Stimulated activated memory B cell treated with anti-CD40 and anti-IgM and Interleukin-4, amounts not matched to agents 10 μg/mL and 1 μg/mL and 100 μg/mL, for 72 hours (primary cell): ENCODE measurements at regions not wholly inside any gene's neighbourhood (a gene's known extent, or its start where the extent isn't known, plus 50 kb on each side); places are given as distances from the start of the nearest gene placed in this dataset.

ENCODE experiments used
- ATAC-seq: fragments of 150-1000 bp; cut with Tn5 transposase; 2 replicates; pipeline ENCODE4 v1.10.0; 2021
- H3K27ac Mint-ChIP-seq: one replicate; pipeline ENCODE4 v1.8.0; 2022; ENCODE audit warnings: mild to moderate bottlenecking, mixed read lengths
- H3K27me3 Mint-ChIP-seq: one replicate; pipeline ENCODE4 v1.8.0; 2022; ENCODE audit warnings: mixed read lengths
- H3K36me3 Mint-ChIP-seq: one replicate; pipeline ENCODE4 v1.8.0; 2022; ENCODE audit warnings: mixed read lengths
- H3K4me1 Mint-ChIP-seq: one replicate; pipeline ENCODE4 v1.8.0; 2022; ENCODE audit warnings: mixed read lengths
- H3K4me3 Mint-ChIP-seq: one replicate; pipeline ENCODE4 v1.8.0; 2022; ENCODE audit warnings: mild to moderate bottlenecking, moderate library complexity, mixed read lengths
- H3K9me3 Mint-ChIP-seq: one replicate; pipeline ENCODE4 v1.8.0; 2022; ENCODE audit warnings: mixed read lengths

DNA sequence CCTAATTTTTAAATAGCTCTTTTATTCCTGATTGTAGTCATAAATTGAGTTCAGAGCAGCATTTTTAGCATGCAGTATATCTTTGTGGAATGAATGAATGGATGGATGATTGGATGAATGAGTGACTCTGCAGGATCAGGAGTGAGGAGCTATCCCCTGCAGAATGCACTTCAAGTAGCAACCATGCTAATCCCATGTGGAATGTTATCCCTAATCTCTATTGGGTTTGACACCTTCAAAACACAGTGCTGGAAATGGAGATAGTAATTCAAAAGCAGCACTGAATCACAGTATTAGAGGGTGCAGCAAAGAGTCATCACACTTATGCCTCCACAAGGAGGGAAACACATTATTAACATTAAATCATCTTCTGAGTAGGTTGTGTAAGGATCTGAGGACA lies 501.9 kb downstream of the SHISA9 start:
- H3K4me3 Mint-ChIP-seq: no peak overlapping the region
- H3K27me3 Mint-ChIP-seq: no peaks in the 10 kb centered on the region
- peaks cover 8% of the 10 kb centered on the region for H3K9me3 Mint-ChIP-seq
- ATAC-seq: no peak
- no peaks in the 10 kb centered on the region for H3K4me1 Mint-ChIP-seq
- no peak overlapping the region for H3K27ac Mint-ChIP-seq
- H3K36me3 Mint-ChIP-seq: no peaks in the 10 kb centered on the region

DNA sequence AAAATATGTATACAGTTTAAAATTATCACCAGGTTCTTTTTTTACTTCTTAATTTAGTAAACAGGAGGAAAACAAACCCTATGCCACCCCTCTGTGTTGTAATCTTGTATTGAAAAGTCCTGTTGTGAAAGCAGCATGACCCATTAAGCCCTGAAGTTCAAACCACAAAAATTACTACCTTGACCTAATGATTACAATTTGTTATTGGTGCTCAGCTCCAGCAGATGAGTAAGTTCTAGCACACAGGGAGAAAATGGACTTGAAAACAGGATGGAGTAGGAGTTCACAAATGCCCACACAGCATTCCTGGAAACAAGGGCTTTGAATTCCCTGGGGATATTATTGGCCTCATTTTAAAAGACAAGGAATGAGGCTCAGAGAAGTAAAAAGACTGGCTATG lies 505.8 kb upstream of the ERCC4 start:
- Mint-ChIP-seq H3K36me3 (no peaks in the 10 kb centered on the region), H3K4me1 (no peaks in the 10 kb centered on the region), H3K27me3 (peaks cover 9% of the 10 kb centered on the region), H3K27ac (no peak overlapping the region), H3K4me3 (no peak overlapping the region), H3K9me3 (peaks cover 6% of the 10 kb centered on the region)
- no peak for ATAC-seq

DNA sequence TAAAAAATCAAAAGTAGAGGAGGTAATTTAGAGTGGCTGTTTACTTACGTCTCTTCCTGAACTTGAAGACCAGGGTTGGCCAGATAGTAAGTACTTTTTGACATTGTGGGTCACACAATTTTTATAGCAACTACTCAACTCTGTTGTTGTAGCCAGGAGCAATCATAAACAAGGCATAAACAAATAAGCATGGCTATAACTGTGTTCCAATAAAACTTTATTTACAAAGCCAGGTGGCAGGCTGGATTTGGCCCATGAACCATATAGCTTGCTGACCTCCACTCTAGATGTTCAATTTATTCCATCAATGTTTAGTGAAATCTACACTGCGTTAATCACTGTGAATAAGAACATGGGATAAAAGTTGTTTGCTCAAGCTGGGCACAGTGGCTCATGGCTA lies 500.4 kb upstream of the ERCC4 start:
- ATAC-seq: no peak
- H3K36me3 Mint-ChIP-seq: no peaks in the 10 kb centered on the region
- no peaks in the 10 kb centered on the region for H3K27me3 Mint-ChIP-seq

GRCh38 chr16:13421726-13422125 lies 498.2 kb upstream of the ERCC4 start:
- Mint-ChIP-seq H3K36me3 (no peaks in the 10 kb centered on the region), H3K27me3 (no peaks in the 10 kb centered on the region), H3K27ac (no peak overlapping the region), H3K4me1 (no peaks in the 10 kb centered on the region), H3K9me3 (peaks cover 5% of the 10 kb centered on the region), H3K4me3 (no peak overlapping the region)
- ATAC-seq: no peak

More for the DNA sequence above, 500.4 kb upstream of the ERCC4 start:
- Mint-ChIP-seq H3K4me3 (no peak overlapping the region), H3K4me1 (no peaks in the 10 kb centered on the region), H3K27ac (no peak overlapping the region), H3K9me3 (peaks cover 5% of the 10 kb centered on the region)

GRCh38 chr16:13425836-13426235 lies 494.1 kb upstream of the ERCC4 start:
- Mint-ChIP-seq H3K27me3 (no peaks in the 10 kb centered on the region), H3K4me1 (no peaks in the 10 kb centered on the region), H3K27ac (no peak overlapping the region), H3K36me3 (no peaks in the 10 kb centered on the region), H3K9me3 (peaks cover 3% of the 10 kb centered on the region), H3K4me3 (no peak overlapping the region)
- ATAC-seq: no peak

- Mint-ChIP-seq H3K9me3 (peaks cover 3% of the 10 kb centered on the region), H3K27me3 (no peaks in the 10 kb centered on the region), H3K4me1 (no peaks in the 10 kb centered on the region), H3K36me3 (no peaks in the 10 kb centered on the region), H3K27ac (no peak overlapping the region), H3K4me3 (no peak overlapping the region)
- ATAC-seq: no peak
These were observed 493.7 kb upstream of the ERCC4 start for GRCh38 chr16:13426269-13426668.

GRCh38 chr16:13426736-13427135 lies 493.2 kb upstream of the ERCC4 start:
- Mint-ChIP-seq H3K4me1 (no peaks in the 10 kb centered on the region), H3K9me3 (peaks cover 3% of the 10 kb centered on the region), H3K27ac (no peak overlapping the region), H3K36me3 (no peaks in the 10 kb centered on the region), H3K27me3 (no peaks in the 10 kb centered on the region), H3K4me3 (no peak overlapping the region)
- no peak for ATAC-seq

DNA sequence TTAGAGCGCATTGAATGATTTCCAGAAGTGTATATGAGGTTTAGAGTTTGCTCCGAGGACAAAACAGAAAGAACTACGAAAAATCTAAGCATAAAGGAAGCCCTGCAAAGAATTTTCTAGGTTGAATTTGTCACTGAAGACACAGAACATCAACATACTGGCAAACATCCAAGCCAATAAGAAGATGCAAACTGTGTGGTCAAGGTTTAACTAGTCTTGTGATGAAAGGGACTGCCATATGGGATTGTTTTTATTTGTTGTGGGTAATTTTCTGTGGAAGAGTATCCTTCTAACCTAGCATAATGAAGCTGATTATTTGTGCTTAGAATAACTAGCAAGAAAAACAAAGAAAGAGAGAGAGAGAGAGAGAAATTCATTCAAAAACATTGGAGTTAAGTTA lies 492.0 kb upstream of the ERCC4 start:
- H3K4me3 Mint-ChIP-seq: no peak overlapping the region
- no peaks in the 10 kb centered on the region for H3K4me1 Mint-ChIP-seq
- H3K27ac Mint-ChIP-seq: no peak overlapping the region
- H3K9me3 Mint-ChIP-seq: peaks cover 3% of the 10 kb centered on the region
- no peaks in the 10 kb centered on the region for H3K27me3 Mint-ChIP-seq
- no peak for ATAC-seq
- no peaks in the 10 kb centered on the region for H3K36me3 Mint-ChIP-seq

- Mint-ChIP-seq H3K9me3 (no peaks in the 10 kb centered on the region), H3K36me3 (no peaks in the 10 kb centered on the region), H3K27me3 (no peaks in the 10 kb centered on the region), H3K4me1 (no peaks in the 10 kb centered on the region), H3K27ac (no peak overlapping the region), H3K4me3 (no peak overlapping the region)
- no peak for ATAC-seq
These were observed 490.5 kb upstream of the ERCC4 start for GRCh38 chr16:13429416-13429815.

- Mint-ChIP-seq H3K4me1 (peaks cover 5% of the 10 kb centered on the region), H3K4me3 (no peak overlapping the region), H3K36me3 (no peaks in the 10 kb centered on the region), H3K27ac (no peak overlapping the region), H3K9me3 (peaks cover 5% of the 10 kb centered on the region), H3K27me3 (no peaks in the 10 kb centered on the region)
- no peak for ATAC-seq
These were observed 484.5 kb upstream of the ERCC4 start for GRCh38 chr16:13435415-13435814.

DNA sequence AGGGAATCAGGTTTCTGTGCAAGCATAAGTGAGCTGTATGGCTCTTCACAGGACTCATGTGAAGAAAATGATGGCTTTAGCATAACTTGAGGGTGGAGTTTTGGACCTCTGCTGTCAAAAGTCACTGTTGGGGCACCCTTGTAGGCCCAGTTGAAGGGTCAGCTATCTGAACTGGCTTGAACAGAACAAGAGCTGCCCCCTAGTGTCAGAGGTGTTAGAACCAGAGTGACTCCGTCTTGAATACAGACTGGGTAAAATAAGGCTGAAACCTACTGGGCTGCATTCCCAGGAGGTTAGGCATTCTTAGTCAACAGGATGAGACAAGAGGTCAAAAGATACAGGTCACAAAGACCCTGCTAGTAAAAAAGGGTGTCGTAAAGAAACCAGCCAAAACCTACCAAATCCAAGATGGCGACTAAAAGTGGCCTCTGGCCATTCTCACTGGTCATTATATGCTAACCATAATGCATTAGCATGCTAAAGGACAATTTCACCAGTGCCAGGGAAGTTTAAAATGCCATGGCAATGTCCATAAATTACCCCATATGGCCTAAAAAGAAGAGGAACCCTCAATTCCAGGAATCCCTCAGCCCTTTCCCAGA lies 484.0 kb upstream of the ERCC4 start:
- Mint-ChIP-seq H3K9me3 (peaks cover 5% of the 10 kb centered on the region), H3K36me3 (no peaks in the 10 kb centered on the region), H3K4me3 (no peak overlapping the region), H3K27ac (peak overlapping the region; percentile 49), H3K4me1 (peaks cover 5% of the 10 kb centered on the region), H3K27me3 (no peaks in the 10 kb centered on the region)
- no peak for ATAC-seq

- Mint-ChIP-seq H3K27ac (peak overlapping the region; percentile 49), H3K4me1 (peaks cover 5% of the 10 kb centered on the region), H3K36me3 (no peaks in the 10 kb centered on the region), H3K9me3 (peaks cover 5% of the 10 kb centered on the region), H3K27me3 (no peaks in the 10 kb centered on the region), H3K4me3 (no peak overlapping the region)
- peak; percentile 76 for ATAC-seq
These were observed 483.1 kb upstream of the ERCC4 start for GRCh38 chr16:13436641-13437412.

GRCh38 chr16:13437413-13437795 lies 482.6 kb upstream of the ERCC4 start:
- no peak overlapping the region for H3K4me3 Mint-ChIP-seq
- H3K27ac Mint-ChIP-seq: peak overlapping the region; percentile 49
- peaks cover 5% of the 10 kb centered on the region for H3K4me1 Mint-ChIP-seq
- no peak for ATAC-seq
- peaks cover 5% of the 10 kb centered on the region for H3K9me3 Mint-ChIP-seq
- H3K36me3 Mint-ChIP-seq: no peaks in the 10 kb centered on the region
- no peaks in the 10 kb centered on the region for H3K27me3 Mint-ChIP-seq

- H3K4me1 Mint-ChIP-seq: peaks cover 5% of the 10 kb centered on the region
- no peak overlapping the region for H3K27ac Mint-ChIP-seq
- no peaks in the 10 kb centered on the region for H3K36me3 Mint-ChIP-seq
- ATAC-seq: no peak
- no peaks in the 10 kb centered on the region for H3K27me3 Mint-ChIP-seq
- peaks cover 5% of the 10 kb centered on the region for H3K9me3 Mint-ChIP-seq
- no peak overlapping the region for H3K4me3 Mint-ChIP-seq
These were observed 481.9 kb upstream of the ERCC4 start for GRCh38 chr16:13438064-13438463.

GRCh38 chr16:13439766-13440165 lies 480.2 kb upstream of the ERCC4 start:
- no peak for ATAC-seq
- H3K27ac Mint-ChIP-seq: no peak overlapping the region
- no peaks in the 10 kb centered on the region for H3K36me3 Mint-ChIP-seq
- peaks cover 5% of the 10 kb centered on the region for H3K9me3 Mint-ChIP-seq
- H3K4me1 Mint-ChIP-seq: peaks cover 5% of the 10 kb centered on the region
- H3K4me3 Mint-ChIP-seq: no peak overlapping the region
- H3K27me3 Mint-ChIP-seq: no peaks in the 10 kb centered on the region

DNA sequence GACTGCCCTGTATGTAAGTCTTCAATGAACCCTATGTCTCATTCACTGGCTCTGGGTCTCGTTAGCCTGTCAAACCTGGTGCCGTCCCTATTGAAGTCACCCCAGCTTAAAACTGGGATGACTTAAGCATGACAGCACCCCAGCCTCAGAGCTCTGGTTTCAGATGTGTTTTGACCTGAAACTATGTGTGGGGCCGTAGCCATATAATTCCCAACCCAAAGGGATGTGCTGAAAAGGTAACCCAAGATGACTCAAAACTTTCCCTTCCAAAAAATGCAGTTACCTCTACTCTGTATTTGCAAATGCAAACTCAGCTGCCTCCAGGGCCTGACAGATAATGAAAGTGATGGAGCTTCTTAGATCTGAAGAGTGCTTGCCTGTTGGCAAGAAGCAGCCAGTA lies 478.3 kb upstream of the ERCC4 start:
- no peaks in the 10 kb centered on the region for H3K27me3 Mint-ChIP-seq
- no peak overlapping the region for H3K4me3 Mint-ChIP-seq
- H3K36me3 Mint-ChIP-seq: no peaks in the 10 kb centered on the region
- ATAC-seq: no peak
- peaks cover under 1% of the 10 kb centered on the region for H3K9me3 Mint-ChIP-seq
- no peak overlapping the region for H3K27ac Mint-ChIP-seq
- H3K4me1 Mint-ChIP-seq: peaks cover 2% of the 10 kb centered on the region
